AG04450 (cell line): ENCODE measurements at regions not wholly inside any gene's neighbourhood (a gene's known extent, or its start where the extent isn't known, plus 50 kb on each side); places are given as distances from the start of the nearest gene placed in this dataset.
"Not testable (repeated sequence)": the region's sequence is repeated elsewhere in the genome, so short reads cannot be mapped to it uniquely, and the experiment has no call there.

Source experiments
- CTCF ChIA-PET: fragments of 300-600, 350-600 bp; formaldehyde crosslinking; extraction: SDS; loops from one replicate; lab custom pipeline; 2022; ENCODE audit warnings: antibody characterized with exemption, inconsistent platforms; lab: Charles Lee
- POLR2A ChIA-PET: fragments of 350-600 bp; formaldehyde crosslinking; extraction: SDS; loops from one replicate; lab custom pipeline; 2021; ENCODE audit warnings: antibody characterized with exemption, inconsistent platforms; lab: Yijun Ruan, JAX
- DNase-seq: peaks from one replicate; pipeline ENCODE4 v3.0.0-alpha.2; 2011; ENCODE audit warnings: low read depth, low spot score
- H3K27ac ChIP-seq: one replicate; pipeline ENCODE4 v1.5.1; 2012; ENCODE audit warnings: low read depth, low read length, control low read depth
- H3K27me3 ChIP-seq: one replicate; pipeline ENCODE4 v1.6.0; 2012; ENCODE audit warnings: low read length; ENCODE audit not compliant: control insufficient read depth, insufficient read depth
- H3K4me3 ChIP-seq: 2 replicates; pipeline ENCODE4 v1.5.1; 2011; ENCODE audit warnings: mild to moderate bottlenecking, low read depth, low read length, control low read depth
- H3K9me3 ChIP-seq: 2 replicates; pipeline ENCODE4 v1.5.1; 2012; ENCODE audit warnings: low read length; ENCODE audit not compliant: control insufficient read depth, insufficient read depth
- CTCF ChIP-seq: IDR thresholded peaks from 2 replicates; pipeline ENCODE4 v1.5.1; 2011; ENCODE audit warnings: low read depth, low read length, control low read depth, inconsistent platforms

DNA sequence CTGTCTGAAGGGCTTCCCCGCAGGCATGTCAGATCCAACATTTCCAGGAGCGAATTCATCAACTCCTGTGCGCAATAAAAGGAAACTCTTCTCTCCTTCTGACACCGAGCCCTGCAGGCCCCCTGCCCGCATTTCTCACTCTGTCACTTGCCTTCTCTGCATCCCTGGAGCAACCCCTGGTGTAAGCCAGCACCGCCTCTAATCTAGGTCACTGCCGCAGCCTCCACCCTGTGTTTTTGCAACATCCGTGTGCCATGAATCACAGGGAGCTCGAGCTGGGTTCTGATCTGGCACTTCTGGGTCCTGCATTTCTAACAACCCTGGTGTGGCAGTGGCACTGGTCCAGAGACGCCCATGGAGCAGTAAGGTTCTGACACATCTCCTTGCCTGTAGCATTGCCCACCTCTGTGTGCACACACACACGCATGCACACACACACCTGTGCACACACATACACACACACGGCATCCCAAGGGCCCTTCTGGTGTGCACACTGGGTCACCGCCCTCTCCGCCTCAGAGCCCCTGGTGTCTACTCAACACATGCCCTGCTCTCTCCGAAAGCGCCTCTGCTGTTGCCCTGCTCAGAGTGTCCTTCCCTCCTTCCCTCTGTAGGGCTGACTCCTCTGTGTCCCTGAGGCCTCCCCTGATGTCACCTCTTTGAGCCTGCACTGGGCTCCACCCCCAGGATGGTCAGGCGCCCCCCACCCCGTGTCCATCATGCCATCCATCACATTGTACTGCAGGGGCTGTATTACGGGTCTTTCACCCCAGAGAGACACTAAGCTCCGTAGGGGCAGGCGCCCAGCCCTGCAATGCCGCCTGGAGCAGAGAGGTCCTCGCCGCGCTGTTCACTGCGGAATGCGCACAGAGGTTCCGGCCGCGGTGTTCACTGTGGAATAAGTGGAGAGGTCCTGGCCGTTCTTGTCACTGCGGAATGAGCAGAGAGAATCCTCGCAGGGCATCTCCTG is 111.4 kb upstream of the SFSWAP start:
- DNase-seq, result no peak

DNA sequence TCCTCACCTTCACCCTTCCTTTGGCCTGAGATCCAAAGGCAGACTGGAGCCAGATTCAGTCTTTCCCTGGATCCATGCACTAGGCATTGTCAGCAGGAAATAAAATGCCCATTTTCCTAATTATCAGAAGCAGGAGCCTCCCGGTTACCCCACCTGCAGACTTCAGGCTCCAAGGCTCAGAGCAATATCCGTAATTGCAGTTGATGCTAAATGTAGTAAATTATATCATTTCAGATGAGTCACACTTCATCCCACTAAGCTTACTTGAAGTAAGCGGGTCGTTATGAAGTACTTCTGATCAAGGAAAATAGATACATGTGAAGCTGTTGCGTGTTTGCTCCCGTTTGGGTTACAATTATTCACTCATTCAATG is 110.7 kb upstream of the SFSWAP start:
- no peak overlapping the region for H3K27ac ChIP-seq
- POLR2A ChIA-PET, result no interaction called here
- CTCF ChIA-PET, result no interaction called here
- no peaks in the 10 kb centered on the region for H3K27me3 ChIP-seq
- H3K9me3 ChIP-seq, result peaks cover 8% of the 10 kb centered on the region; the same call in 1 of the 2 replicates
- no peak overlapping the region for H3K4me3 ChIP-seq
- no peak for TF ChIP-seq CTCF
- DNase-seq, result no peak

More for the DNA sequence above, 111.4 kb upstream of the SFSWAP start:
- Histone ChIP-seq H3K4me3 (no peak overlapping the region), H3K9me3 (peaks cover 8% of the 10 kb centered on the region; the same call in 1 of the 2 replicates), H3K27me3 (no peaks in the 10 kb centered on the region), H3K27ac (no peak overlapping the region)
- TF ChIP-seq CTCF, result no peak
- ChIA-PET POLR2A (no interaction called here), CTCF (no interaction called here)

- DNase-seq, CTCF ChIA-PET, POLR2A ChIA-PET, H3K9me3 ChIP-seq, H3K27ac ChIP-seq, H3K27me3 ChIP-seq, H3K4me3 ChIP-seq: not testable (repeated sequence)
Measured at GRCh38 chr12:131601499-131601898, 109.4 kb upstream of the SFSWAP start.

DNA sequence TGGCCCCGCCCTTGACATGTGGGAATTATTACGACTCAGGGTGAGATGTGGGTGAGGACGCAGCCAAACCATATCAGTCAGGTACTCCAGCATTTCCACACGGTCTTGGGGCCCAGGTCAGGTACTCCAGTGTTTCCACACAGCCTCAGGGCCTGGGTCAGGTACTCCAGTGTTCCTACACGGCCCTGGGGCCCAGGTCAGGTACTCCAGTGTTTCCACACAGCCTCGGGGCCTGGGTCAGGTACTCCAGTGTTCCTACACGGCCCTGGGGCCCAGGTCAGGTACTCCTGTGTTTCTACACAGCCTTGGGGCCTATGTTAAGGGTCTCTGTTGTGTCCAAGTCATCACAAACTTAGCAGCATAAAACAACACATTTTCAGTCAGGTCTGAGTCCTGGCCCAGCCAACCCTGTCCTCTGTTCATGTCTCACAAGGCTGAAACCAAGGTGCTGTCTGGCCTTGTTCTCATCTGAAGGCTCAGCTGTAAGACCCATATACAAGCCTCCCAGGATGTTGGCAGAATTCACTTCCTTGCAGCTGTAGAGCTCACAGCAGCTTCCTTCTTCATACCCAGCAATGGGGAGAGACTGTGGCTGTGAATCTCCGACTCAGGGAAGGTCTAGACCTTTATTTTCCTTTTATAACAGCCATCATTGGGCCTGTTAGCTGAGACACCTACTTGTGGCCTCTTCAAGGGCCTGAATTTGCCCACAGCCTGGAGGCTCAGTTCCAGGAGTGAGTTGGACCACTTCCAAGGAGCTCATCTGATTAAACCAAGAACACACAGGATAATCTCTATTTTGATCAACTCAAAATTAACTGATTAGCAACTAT is 107.6 kb upstream of the SFSWAP start:
- TF ChIP-seq CTCF, result no peak
- no peak overlapping the region for H3K27ac ChIP-seq
- ChIA-PET POLR2A (no interaction called here), CTCF (interaction anchor here (0.6 kb wide), 1 partner anchor 40 kb away, joined by 3 read pairs; no protein-coding TSS in a partner anchor)
- no peak overlapping the region for H3K4me3 ChIP-seq
- H3K9me3 ChIP-seq, result peaks cover 7% of the 10 kb centered on the region; the same call in 1 of the 2 replicates
- DNase-seq, result no peak
- no peaks in the 10 kb centered on the region for H3K27me3 ChIP-seq

DNA sequence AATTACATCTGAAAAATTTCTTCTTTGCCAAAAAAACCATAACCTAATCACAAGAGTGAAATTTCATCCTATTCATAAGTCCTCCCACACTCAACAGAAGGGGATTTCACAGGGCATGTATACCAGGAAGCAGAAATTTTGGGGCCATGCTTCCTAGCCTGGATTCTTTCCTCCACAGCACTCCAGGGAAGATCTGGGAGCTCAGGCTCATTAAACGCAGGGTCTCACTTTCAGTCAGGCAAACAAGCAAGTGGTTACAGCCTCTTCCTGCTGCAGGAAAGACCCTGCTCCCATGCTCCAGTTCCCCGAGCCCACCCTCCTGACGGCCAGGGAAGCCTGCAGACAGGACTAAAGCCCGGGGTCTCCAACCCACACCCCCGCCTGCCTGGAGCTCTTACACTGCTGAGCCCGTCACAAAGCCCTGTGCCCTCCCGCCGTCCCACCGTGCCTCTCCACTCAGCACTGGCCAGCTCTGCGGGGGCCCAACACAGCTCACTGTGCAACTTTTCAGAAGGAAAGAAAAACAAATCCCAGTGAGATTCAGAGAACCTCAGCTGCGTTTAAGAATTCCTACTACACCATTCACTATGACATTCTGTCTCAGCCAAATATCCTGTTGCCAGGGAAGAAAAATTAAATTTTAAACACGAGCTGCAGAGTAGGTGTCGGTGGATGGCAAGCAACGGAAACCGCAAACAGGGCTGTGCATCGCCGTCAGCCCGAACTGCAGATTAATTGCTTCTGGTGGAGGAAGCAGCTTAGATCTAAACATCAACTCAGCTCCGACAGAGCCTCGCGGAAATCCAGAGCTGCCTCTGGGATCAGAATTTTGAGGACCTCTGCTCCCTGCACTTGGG is 106.7 kb upstream of the SFSWAP start:
- DNase-seq, result no peak
- no peak overlapping the region for H3K27ac ChIP-seq
- ChIA-PET POLR2A (no interaction called here), CTCF (no interaction called here)
- no peak overlapping the region for H3K4me3 ChIP-seq
- H3K27me3 ChIP-seq, result no peaks in the 10 kb centered on the region
- H3K9me3 ChIP-seq, result no peaks in the 10 kb centered on the region; the same call in 1 of the 2 replicates
- TF ChIP-seq CTCF, result no peak
